ENCODE measurements at regions not wholly inside any gene's neighbourhood (a gene's known extent, or its start where the extent isn't known, plus 50 kb on each side); places are given as distances from the start of the nearest gene placed in this dataset.

GRCh38 chr3:174659511-174659910 lies 199.6 kb upstream of the NAALADL2 start:
- no peak for TF ChIP-seq POLR2A (IDR thresholded peaks at IDR 0.05)
- TF ChIP-seq CTCF (IDR thresholded peaks at IDR 0.05 in 4 of 5, conservative IDR thresholded peaks at IDR 0.05 in 1 of 5), result no peak

All from gastrocnemius medialis (tissue), 4 donors.